WERI-Rb-1 (cell line): ENCODE measurements at regions not wholly inside any gene's neighbourhood (a gene's known extent, or its start where the extent isn't known, plus 50 kb on each side); places are given as distances from the start of the nearest gene placed in this dataset.

Experiments used
- DNase-seq: peaks from one replicate; pipeline ENCODE4 v3.0.0-alpha.2; 2020
- H3K27ac ChIP-seq: fragments of 250-450 bp; sonication (Bioruptor Pico); 2 replicates; pipeline ENCODE4 v1.5.1; 2020; ENCODE audit warnings: mild to moderate bottlenecking, moderate library complexity
- H3K27me3 ChIP-seq: fragments of 250-450 bp; sonication (Bioruptor Pico); 2 replicates; pipeline ENCODE4 v1.5.1; 2021; ENCODE audit warnings: mild to moderate bottlenecking, low read depth, moderate library complexity; ENCODE audit not compliant: insufficient read depth, severe bottlenecking
- H3K36me3 ChIP-seq: fragments of 250-450 bp; sonication (Bioruptor Pico); 2 replicates; pipeline ENCODE4 v1.5.1; 2020; ENCODE audit warnings: mild to moderate bottlenecking, moderate library complexity
- H3K4me3 ChIP-seq: 2 replicates; pipeline ENCODE4 v1.5.1; 2011; ENCODE audit warnings: low read depth, mild to moderate bottlenecking, control low read depth, low read length
- H3K9me3 ChIP-seq: fragments of 250-450 bp; sonication (Bioruptor Pico); 2 replicates; pipeline ENCODE4 v1.5.1; 2021; ENCODE audit warnings: mild to moderate bottlenecking, moderate library complexity; ENCODE audit not compliant: severe bottlenecking
- CTCF ChIP-seq: IDR thresholded peaks from 2 replicates; pipeline ENCODE4 v1.5.1; 2011; ENCODE audit warnings: low read depth, mild to moderate bottlenecking, control low read depth, inconsistent platforms, low read length

- Histone ChIP-seq H3K9me3 (no peaks in the 10 kb centered on the region), H3K27ac (no peak overlapping the region), H3K36me3 (no peaks in the 10 kb centered on the region), H3K4me3 (no peak overlapping the region), H3K27me3 (no peaks in the 10 kb centered on the region)
- no peak for TF ChIP-seq CTCF
- DNase-seq = no peak
Measured at GRCh38 chr10:131436458-131436857, 124.9 kb upstream of the TCERG1L start.

- no peak for TF ChIP-seq CTCF
- Histone ChIP-seq H3K27me3 (no peaks in the 10 kb centered on the region), H3K36me3 (no peaks in the 10 kb centered on the region), H3K9me3 (no peaks in the 10 kb centered on the region), H3K27ac (no peak overlapping the region), H3K4me3 (no peak overlapping the region)
- no peak for DNase-seq
Measured at GRCh38 chr10:131437556-131438475, 126.3 kb upstream of the TCERG1L start.

- no peaks in the 10 kb centered on the region for H3K9me3 ChIP-seq
- no peak overlapping the region for H3K4me3 ChIP-seq
- no peak for DNase-seq
- H3K36me3 ChIP-seq = no peaks in the 10 kb centered on the region
- H3K27ac ChIP-seq = no peak overlapping the region
- no peaks in the 10 kb centered on the region for H3K27me3 ChIP-seq
- TF ChIP-seq CTCF = no peak
Measured at GRCh38 chr10:131438665-131439064, 127.1 kb upstream of the TCERG1L start.

GRCh38 chr10:131439705-131440104 is 128.2 kb upstream of the TCERG1L start:
- Histone ChIP-seq H3K27me3 (no peaks in the 10 kb centered on the region), H3K9me3 (no peaks in the 10 kb centered on the region), H3K27ac (no peak overlapping the region), H3K36me3 (no peaks in the 10 kb centered on the region), H3K4me3 (no peak overlapping the region)
- no peak for TF ChIP-seq CTCF
- no peak for DNase-seq

GRCh38 chr10:131440405-131441360 is 129.2 kb upstream of the TCERG1L start:
- Histone ChIP-seq H3K27ac (no peak overlapping the region), H3K27me3 (no peaks in the 10 kb centered on the region), H3K9me3 (no peaks in the 10 kb centered on the region), H3K4me3 (no peak overlapping the region), H3K36me3 (no peaks in the 10 kb centered on the region)
- DNase-seq = no peak
- TF ChIP-seq CTCF = no peak
